GM23338 (cell line): ENCODE measurements at regions not wholly inside any gene's neighbourhood (a gene's known extent, or its start where the extent isn't known, plus 50 kb on each side); places are given as distances from the start of the nearest gene placed in this dataset.

Experiments used
- ATAC-seq: fragments of 200-7000 bp; cut with Tn5 transposase; 3 replicates; pipeline ENCODE4 v1.9.1; 2020
- DNase-seq: peaks from one replicate; pipeline ENCODE4 v3.0.0-alpha.2; 2015; ENCODE audit warnings: low spot score
- H2AFZ ChIP-seq: fragments of 200-600 bp; sonication (generic); 2 replicates; pipeline ENCODE4 v1.8.0; 2016; ENCODE audit warnings: antibody characterized with exemption, mild to moderate bottlenecking, moderate library complexity
- H3F3A ChIP-seq: fragments of 200-600 bp; sonication (generic); replicated peaks from 2 replicates; pipeline ENCODE4 v1.8.0; 2017; ENCODE audit warnings: antibody characterized with exemption, mixed run types, low read depth
- H3K27ac ChIP-seq: fragments of 200-600 bp; sonication (generic); 2 replicates; pipeline ENCODE4 v1.6.1; 2016; ENCODE audit warnings: low read depth
- H3K27me3 ChIP-seq: fragments of 200-600 bp; sonication (generic); 2 replicates; pipeline ENCODE4 v1.8.0; 2016; ENCODE audit warnings: mild to moderate bottlenecking, mixed run types, moderate library complexity; ENCODE audit not compliant: insufficient read depth
- H3K36me3 ChIP-seq: fragments of 200-600 bp; sonication (generic); 2 replicates; pipeline ENCODE4 v1.8.0; 2016; ENCODE audit warnings: mild to moderate bottlenecking; ENCODE audit not compliant: insufficient read depth
- H3K4me1 ChIP-seq: fragments of 200-600 bp; sonication (generic); 2 replicates; pipeline ENCODE4 v1.8.0; 2016; ENCODE audit warnings: mild to moderate bottlenecking, moderate library complexity; ENCODE audit not compliant: insufficient read depth
- H3K4me2 ChIP-seq: fragments of 200-600 bp; sonication (generic); 2 replicates; pipeline ENCODE4 v1.7.1; 2017; ENCODE audit warnings: mixed run types
- H3K4me3 ChIP-seq: fragments of 200-600 bp; sonication (generic); 2 replicates; pipeline ENCODE4 v1.6.1; 2016; ENCODE audit warnings: mixed run types
- H3K79me2 ChIP-seq: fragments of 200-600 bp; sonication (generic); replicated peaks from 2 replicates; pipeline ENCODE4 v1.8.0; 2017; ENCODE audit warnings: mild to moderate bottlenecking; ENCODE audit not compliant: insufficient read depth
- H3K9me2 ChIP-seq: fragments of 200-600 bp; sonication (generic); 2 replicates; pipeline ENCODE4 v1.8.0; 2017; ENCODE audit not compliant: insufficient read depth
- H4K20me1 ChIP-seq: fragments of 200-600 bp; sonication (generic); replicated peaks from 2 replicates; pipeline ENCODE4 v1.8.0; 2017; ENCODE audit warnings: mild to moderate bottlenecking; ENCODE audit not compliant: insufficient read depth
- H3K27ac Mint-ChIP-seq: 2 replicates; pipeline ENCODE4 v1.8.0; 2020; ENCODE audit warnings: inconsistent platforms, mild to moderate bottlenecking, moderate library complexity, mixed read lengths
- H3K27me3 Mint-ChIP-seq: 3 replicates; pipeline ENCODE4 v1.8.0; 2022; ENCODE audit warnings: low read depth, mild to moderate bottlenecking, moderate library complexity, mixed read lengths, inconsistent platforms; ENCODE audit not compliant: insufficient read depth, poor library complexity
- H3K36me3 Mint-ChIP-seq: 3 replicates; pipeline ENCODE4 v1.8.0; 2021; ENCODE audit warnings: low read depth, mild to moderate bottlenecking, inconsistent platforms, moderate library complexity, mixed read lengths
- H3K4me1 Mint-ChIP-seq: 3 replicates; pipeline ENCODE4 v1.8.0; 2020; ENCODE audit warnings: mild to moderate bottlenecking, inconsistent platforms, mixed read lengths
- H3K4me3 Mint-ChIP-seq: 3 replicates; pipeline ENCODE4 v1.8.0; 2021; ENCODE audit warnings: moderate library complexity, mild to moderate bottlenecking, inconsistent platforms, mixed read lengths
- H3K9me3 Mint-ChIP-seq: 3 replicates; pipeline ENCODE4 v1.8.0; 2020; ENCODE audit warnings: moderate library complexity, mild to moderate bottlenecking, inconsistent platforms, mixed read lengths
- CREB1 ChIP-seq: fragments of 250-450 bp; sonication (Bioruptor Pico); IDR thresholded peaks from 2 replicates; pipeline ENCODE4 v1.5.0; 2020; ENCODE audit warnings: low read depth, mild to moderate bottlenecking, moderate library complexity
- EZH2 ChIP-seq: fragments of 200-600 bp; sonication (generic); IDR thresholded peaks from one replicate; pipeline ENCODE4 v1.8.0; 2017; ENCODE audit warnings: antibody characterized with exemption, mild to moderate bottlenecking, low read depth; ENCODE audit not compliant: unreplicated experiment
- EZH2phosphoT487 ChIP-seq: fragments of 200-600 bp; sonication (generic); IDR thresholded peaks from one replicate; pipeline ENCODE4 v1.8.1; 2018; ENCODE audit warnings: antibody characterized with exemption; ENCODE audit not compliant: unreplicated experiment
- JUNB ChIP-seq: IDR thresholded peaks from one replicate; pipeline ENCODE4 v1.6.1; 2016; ENCODE audit warnings: antibody characterized with exemption; ENCODE audit not compliant: unreplicated experiment
- NANOG ChIP-seq: IDR thresholded peaks from 2 replicates; pipeline ENCODE4 v1.6.1; 2016; ENCODE audit warnings: antibody characterized with exemption, borderline replicate concordance
- POLR2AphosphoS5 ChIP-seq: IDR thresholded peaks from 2 replicates; pipeline ENCODE4 v1.6.1; 2016; ENCODE audit warnings: antibody characterized with exemption, low read depth
- STAT1 ChIP-seq: IDR thresholded peaks from one replicate; pipeline ENCODE4 v1.6.1; 2016; ENCODE audit warnings: antibody characterized with exemption; ENCODE audit not compliant: unreplicated experiment
- ZNF114 ChIP-seq: fragments of 250-450 bp; sonication (Bioruptor Pico); IDR thresholded peaks from 2 replicates; pipeline ENCODE4 v1.5.0; 2020; ENCODE audit warnings: mild to moderate bottlenecking, moderate library complexity
- ZNF331 ChIP-seq: fragments of 250-450 bp; sonication (Bioruptor Pico); IDR thresholded peaks from 2 replicates; pipeline ENCODE4 v1.5.0; 2020; ENCODE audit warnings: low read depth, mild to moderate bottlenecking, moderate library complexity
- TF ChIP-seq, protein P1 (sequence below): IDR thresholded peaks from one replicate; pipeline ENCODE4 v1.6.1; 2018; ENCODE audit warnings: antibody characterized with exemption; ENCODE audit not compliant: unreplicated experiment
- TF ChIP-seq, protein P2 (sequence below), 2 experiments: fragments of 200-600 bp in 1 of 2; sonication (generic) in 1 of 2; conservative IDR thresholded peaks; 2 replicates each; pipeline versions ENCODE4 v1.5.1 to v1.6.1; 2016 to 2017; ENCODE audit warnings: antibody characterized with exemption in 2 of 2, low read depth in 2 of 2, mild to moderate bottlenecking in 2 of 2, moderate library complexity in 1 of 2
- TF ChIP-seq, protein P3 (sequence below): fragments of 250-450 bp; sonication (Bioruptor Pico); IDR thresholded peaks from 2 replicates; pipeline ENCODE4 v1.5.0; 2020; ENCODE audit warnings: mild to moderate bottlenecking, moderate library complexity
- TF ChIP-seq, protein P4 (sequence below): IDR thresholded peaks from 2 replicates; pipeline ENCODE4 v1.6.1; 2016; ENCODE audit warnings: antibody characterized with exemption

DNA sequence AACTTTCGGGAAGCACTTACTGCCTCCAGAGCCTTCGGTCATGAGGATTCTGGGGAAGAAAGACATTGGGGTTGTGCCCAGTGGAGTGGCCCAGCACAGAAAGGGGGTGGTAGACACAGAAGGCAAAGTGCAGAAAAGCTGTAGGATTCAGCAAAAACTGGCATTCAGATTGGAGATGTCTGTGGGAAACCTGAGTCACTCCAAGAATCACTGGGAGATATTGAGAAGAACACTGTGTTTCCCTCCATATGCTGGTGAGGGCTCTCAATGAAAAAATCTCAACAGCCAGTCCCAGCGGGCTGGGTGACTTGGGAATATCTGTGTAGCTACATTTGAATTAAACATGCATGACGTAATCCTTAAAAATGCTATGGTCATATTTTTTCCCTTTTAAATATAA is 61.2 kb upstream of the RCN1 start:
- H3K79me2 ChIP-seq: no peaks in the 10 kb centered on the region
- no peak overlapping the region for H3K27ac Mint-ChIP-seq
- TF ChIP-seq NANOG (no peak), ZNF114 (no peak), EZH2 (no peak), STAT1 (no peak), JUNB (no peak), EZH2phosphoT487 (no peak), ZNF331 (no peak), POLR2AphosphoS5 (no peak), CREB1 (no peak)
- TF ChIP-seq, protein P1, sequence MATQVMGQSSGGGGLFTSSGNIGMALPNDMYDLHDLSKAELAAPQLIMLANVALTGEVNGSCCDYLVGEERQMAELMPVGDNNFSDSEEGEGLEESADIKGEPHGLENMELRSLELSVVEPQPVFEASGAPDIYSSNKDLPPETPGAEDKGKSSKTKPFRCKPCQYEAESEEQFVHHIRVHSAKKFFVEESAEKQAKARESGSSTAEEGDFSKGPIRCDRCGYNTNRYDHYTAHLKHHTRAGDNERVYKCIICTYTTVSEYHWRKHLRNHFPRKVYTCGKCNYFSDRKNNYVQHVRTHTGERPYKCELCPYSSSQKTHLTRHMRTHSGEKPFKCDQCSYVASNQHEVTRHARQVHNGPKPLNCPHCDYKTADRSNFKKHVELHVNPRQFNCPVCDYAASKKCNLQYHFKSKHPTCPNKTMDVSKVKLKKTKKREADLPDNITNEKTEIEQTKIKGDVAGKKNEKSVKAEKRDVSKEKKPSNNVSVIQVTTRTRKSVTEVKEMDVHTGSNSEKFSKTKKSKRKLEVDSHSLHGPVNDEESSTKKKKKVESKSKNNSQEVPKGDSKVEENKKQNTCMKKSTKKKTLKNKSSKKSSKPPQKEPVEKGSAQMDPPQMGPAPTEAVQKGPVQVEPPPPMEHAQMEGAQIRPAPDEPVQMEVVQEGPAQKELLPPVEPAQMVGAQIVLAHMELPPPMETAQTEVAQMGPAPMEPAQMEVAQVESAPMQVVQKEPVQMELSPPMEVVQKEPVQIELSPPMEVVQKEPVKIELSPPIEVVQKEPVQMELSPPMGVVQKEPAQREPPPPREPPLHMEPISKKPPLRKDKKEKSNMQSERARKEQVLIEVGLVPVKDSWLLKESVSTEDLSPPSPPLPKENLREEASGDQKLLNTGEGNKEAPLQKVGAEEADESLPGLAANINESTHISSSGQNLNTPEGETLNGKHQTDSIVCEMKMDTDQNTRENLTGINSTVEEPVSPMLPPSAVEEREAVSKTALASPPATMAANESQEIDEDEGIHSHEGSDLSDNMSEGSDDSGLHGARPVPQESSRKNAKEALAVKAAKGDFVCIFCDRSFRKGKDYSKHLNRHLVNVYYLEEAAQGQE: no peak
- TF ChIP-seq, protein P2, sequence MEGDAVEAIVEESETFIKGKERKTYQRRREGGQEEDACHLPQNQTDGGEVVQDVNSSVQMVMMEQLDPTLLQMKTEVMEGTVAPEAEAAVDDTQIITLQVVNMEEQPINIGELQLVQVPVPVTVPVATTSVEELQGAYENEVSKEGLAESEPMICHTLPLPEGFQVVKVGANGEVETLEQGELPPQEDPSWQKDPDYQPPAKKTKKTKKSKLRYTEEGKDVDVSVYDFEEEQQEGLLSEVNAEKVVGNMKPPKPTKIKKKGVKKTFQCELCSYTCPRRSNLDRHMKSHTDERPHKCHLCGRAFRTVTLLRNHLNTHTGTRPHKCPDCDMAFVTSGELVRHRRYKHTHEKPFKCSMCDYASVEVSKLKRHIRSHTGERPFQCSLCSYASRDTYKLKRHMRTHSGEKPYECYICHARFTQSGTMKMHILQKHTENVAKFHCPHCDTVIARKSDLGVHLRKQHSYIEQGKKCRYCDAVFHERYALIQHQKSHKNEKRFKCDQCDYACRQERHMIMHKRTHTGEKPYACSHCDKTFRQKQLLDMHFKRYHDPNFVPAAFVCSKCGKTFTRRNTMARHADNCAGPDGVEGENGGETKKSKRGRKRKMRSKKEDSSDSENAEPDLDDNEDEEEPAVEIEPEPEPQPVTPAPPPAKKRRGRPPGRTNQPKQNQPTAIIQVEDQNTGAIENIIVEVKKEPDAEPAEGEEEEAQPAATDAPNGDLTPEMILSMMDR (conservative IDR thresholded peaks at IDR 0.05; ENCODE audit: low read depth in 2 of 2): no peak
- TF ChIP-seq, protein P3, sequence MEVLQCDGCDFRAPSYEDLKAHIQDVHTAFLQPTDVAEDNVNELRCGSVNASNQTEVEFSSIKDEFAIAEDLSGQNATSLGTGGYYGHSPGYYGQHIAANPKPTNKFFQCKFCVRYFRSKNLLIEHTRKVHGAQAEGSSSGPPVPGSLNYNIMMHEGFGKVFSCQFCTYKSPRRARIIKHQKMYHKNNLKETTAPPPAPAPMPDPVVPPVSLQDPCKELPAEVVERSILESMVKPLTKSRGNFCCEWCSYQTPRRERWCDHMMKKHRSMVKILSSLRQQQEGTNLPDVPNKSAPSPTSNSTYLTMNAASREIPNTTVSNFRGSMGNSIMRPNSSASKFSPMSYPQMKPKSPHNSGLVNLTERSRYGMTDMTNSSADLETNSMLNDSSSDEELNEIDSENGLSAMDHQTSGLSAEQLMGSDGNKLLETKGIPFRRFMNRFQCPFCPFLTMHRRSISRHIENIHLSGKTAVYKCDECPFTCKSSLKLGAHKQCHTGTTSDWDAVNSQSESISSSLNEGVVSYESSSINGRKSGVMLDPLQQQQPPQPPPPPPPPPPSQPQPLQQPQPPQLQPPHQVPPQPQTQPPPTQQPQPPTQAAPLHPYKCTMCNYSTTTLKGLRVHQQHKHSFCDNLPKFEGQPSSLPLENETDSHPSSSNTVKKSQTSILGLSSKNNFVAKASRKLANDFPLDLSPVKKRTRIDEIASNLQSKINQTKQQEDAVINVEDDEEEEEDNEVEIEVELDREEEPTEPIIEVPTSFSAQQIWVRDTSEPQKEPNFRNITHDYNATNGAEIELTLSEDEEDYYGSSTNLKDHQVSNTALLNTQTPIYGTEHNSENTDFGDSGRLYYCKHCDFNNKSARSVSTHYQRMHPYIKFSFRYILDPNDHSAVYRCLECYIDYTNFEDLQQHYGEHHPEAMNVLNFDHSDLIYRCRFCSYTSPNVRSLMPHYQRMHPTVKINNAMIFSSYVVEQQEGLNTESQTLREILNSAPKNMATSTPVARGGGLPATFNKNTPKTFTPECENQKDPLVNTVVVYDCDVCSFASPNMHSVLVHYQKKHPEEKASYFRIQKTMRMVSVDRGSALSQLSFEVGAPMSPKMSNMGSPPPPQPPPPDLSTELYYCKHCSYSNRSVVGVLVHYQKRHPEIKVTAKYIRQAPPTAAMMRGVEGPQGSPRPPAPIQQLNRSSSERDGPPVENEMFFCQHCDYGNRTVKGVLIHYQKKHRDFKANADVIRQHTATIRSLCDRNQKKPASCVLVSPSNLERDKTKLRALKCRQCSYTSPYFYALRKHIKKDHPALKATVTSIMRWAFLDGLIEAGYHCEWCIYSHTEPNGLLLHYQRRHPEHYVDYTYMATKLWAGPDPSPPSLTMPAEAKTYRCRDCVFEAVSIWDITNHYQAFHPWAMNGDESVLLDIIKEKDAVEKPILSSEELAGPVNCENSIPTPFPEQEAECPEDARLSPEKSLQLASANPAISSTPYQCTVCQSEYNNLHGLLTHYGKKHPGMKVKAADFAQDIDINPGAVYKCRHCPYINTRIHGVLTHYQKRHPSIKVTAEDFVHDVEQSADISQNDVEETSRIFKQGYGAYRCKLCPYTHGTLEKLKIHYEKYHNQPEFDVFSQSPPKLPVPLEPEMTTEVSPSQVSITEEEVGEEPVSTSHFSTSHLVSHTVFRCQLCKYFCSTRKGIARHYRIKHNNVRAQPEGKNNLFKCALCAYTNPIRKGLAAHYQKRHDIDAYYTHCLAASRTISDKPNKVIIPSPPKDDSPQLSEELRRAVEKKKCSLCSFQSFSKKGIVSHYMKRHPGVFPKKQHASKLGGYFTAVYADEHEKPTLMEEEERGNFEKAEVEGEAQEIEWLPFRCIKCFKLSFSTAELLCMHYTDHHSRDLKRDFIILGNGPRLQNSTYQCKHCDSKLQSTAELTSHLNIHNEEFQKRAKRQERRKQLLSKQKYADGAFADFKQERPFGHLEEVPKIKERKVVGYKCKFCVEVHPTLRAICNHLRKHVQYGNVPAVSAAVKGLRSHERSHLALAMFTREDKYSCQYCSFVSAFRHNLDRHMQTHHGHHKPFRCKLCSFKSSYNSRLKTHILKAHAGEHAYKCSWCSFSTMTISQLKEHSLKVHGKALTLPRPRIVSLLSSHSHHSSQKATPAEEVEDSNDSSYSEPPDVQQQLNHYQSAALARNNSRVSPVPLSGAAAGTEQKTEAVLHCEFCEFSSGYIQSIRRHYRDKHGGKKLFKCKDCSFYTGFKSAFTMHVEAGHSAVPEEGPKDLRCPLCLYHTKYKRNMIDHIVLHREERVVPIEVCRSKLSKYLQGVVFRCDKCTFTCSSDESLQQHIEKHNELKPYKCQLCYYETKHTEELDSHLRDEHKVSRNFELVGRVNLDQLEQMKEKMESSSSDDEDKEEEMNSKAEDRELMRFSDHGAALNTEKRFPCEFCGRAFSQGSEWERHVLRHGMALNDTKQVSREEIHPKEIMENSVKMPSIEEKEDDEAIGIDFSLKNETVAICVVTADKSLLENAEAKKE: no peak
- TF ChIP-seq, protein P4, sequence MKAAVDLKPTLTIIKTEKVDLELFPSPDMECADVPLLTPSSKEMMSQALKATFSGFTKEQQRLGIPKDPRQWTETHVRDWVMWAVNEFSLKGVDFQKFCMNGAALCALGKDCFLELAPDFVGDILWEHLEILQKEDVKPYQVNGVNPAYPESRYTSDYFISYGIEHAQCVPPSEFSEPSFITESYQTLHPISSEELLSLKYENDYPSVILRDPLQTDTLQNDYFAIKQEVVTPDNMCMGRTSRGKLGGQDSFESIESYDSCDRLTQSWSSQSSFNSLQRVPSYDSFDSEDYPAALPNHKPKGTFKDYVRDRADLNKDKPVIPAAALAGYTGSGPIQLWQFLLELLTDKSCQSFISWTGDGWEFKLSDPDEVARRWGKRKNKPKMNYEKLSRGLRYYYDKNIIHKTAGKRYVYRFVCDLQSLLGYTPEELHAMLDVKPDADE: no peak
- H2AFZ ChIP-seq: peak overlapping the region; percentile 24; the same call in 1 of the 2 replicates
- ATAC-seq (no peak), DNase-seq (no peak)
- no peaks in the 10 kb centered on the region for H3K4me1 ChIP-seq
- no peaks in the 10 kb centered on the region for H3K27me3 Mint-ChIP-seq
- H3K27ac ChIP-seq: no peak overlapping the region
- no peaks in the 10 kb centered on the region for H3K9me2 ChIP-seq
- H4K20me1 ChIP-seq: no peaks in the 10 kb centered on the region
- H3K27me3 ChIP-seq: no peaks in the 10 kb centered on the region
- no peaks in the 10 kb centered on the region for H3K36me3 ChIP-seq
- no peaks in the 10 kb centered on the region for H3K9me3 Mint-ChIP-seq
- peaks cover 3% of the 10 kb centered on the region; the same call in 1 of the 3 replicates for H3K4me1 Mint-ChIP-seq
- H3K4me3 Mint-ChIP-seq: no peak overlapping the region
- H3K4me2 ChIP-seq: no peak overlapping the region
- H3K4me3 ChIP-seq: no peak overlapping the region
- H3K36me3 Mint-ChIP-seq: no peaks in the 10 kb centered on the region
- H3F3A ChIP-seq: no peaks in the 10 kb centered on the region
